ENCODE measurements at regions not wholly inside any gene's neighbourhood (a gene's known extent, or its start where the extent isn't known, plus 50 kb on each side); places are given as distances from the start of the nearest gene placed in this dataset.

GRCh38 chr2:238963161-238963970 lies 115.5 kb downstream of the TWIST2 start:
- no peak for DNase-seq

GRCh38 chr2:238963971-238964328 lies 116.1 kb downstream of the TWIST2 start:
- DNase-seq, result no peak

GRCh38 chr2:238964544-238965067 lies 116.7 kb downstream of the TWIST2 start:
- no peak for DNase-seq

- DNase-seq, result no peak
Observed at GRCh38 chr2:238965371-238966071, 117.6 kb downstream of the TWIST2 start.

GRCh38 chr2:238966072-238966937 lies 118.4 kb downstream of the TWIST2 start:
- DNase-seq, result no peak

- no peak for DNase-seq
Observed at GRCh38 chr2:238967031-238967977, 119.4 kb downstream of the TWIST2 start.

- no peak for DNase-seq
Observed at GRCh38 chr2:238967978-238968360, 120.1 kb downstream of the TWIST2 start.

GRCh38 chr2:238968616-238969384 lies 120.9 kb downstream of the TWIST2 start:
- DNase-seq, result no peak

- DNase-seq, result no peak
Observed at GRCh38 chr2:238969857-238970256, 122.0 kb downstream of the TWIST2 start.

- peak; percentile 78 for DNase-seq
Observed at GRCh38 chr2:238970553-238971081, 122.7 kb downstream of the TWIST2 start.

- no peak for DNase-seq
Observed at GRCh38 chr2:238971318-238972145, 123.6 kb downstream of the TWIST2 start.

GRCh38 chr2:238972146-238972445 lies 124.2 kb downstream of the TWIST2 start:
- DNase-seq, result no peak

GRCh38 chr2:238973038-238973739 lies 125.3 kb downstream of the TWIST2 start:
- DNase-seq, result no peak

- no peak for DNase-seq
Observed at GRCh38 chr2:238974081-238974480, 126.2 kb downstream of the TWIST2 start.

- DNase-seq, result no peak
Observed at GRCh38 chr2:238974501-238975166, 126.7 kb downstream of the TWIST2 start.

- DNase-seq, result no peak
Observed at GRCh38 chr2:238975408-238975807, 127.5 kb downstream of the TWIST2 start.

GRCh38 chr2:238978497-238978896 lies 130.6 kb downstream of the TWIST2 start:
- no peak for DNase-seq

GRCh38 chr2:238979636-238980035 lies 131.8 kb downstream of the TWIST2 start:
- DNase-seq, result no peak

Data from retina (tissue), 1 donor.